HG03442 (cell line): ENCODE measurements at regions not wholly inside any gene's neighbourhood (a gene's known extent, or its start where the extent isn't known, plus 50 kb on each side); places are given as distances from the start of the nearest gene placed in this dataset.

Source experiments
- ATAC-seq: cut with Tn5 transposase; IDR thresholded peaks from one replicate; pipeline ENCODE4 v1.9.1; 2021; ENCODE audit warnings: mild to moderate bottlenecking, moderate library complexity; ENCODE audit not compliant: unreplicated experiment

- no peak for ATAC-seq
Observed at GRCh38 chr22:48396785-48397530, 1430.7 kb downstream of the BRD1 start.

GRCh38 chr22:48396091-48396784, 1431.4 kb downstream of the BRD1 start:
- ATAC-seq, result no peak

GRCh38 chr22:48395201-48395600, 1432.5 kb downstream of the BRD1 start:
- ATAC-seq, result no peak

- no peak for ATAC-seq
Observed at GRCh38 chr22:48394787-48395186, 1432.9 kb downstream of the BRD1 start.

- no peak for ATAC-seq
Observed at GRCh38 chr22:48393885-48394284, 1433.8 kb downstream of the BRD1 start.

- ATAC-seq, result no peak
Observed at GRCh38 chr22:48393041-48393370, 1434.7 kb downstream of the BRD1 start.

GRCh38 chr22:48391820-48392219, 1435.9 kb downstream of the BRD1 start:
- no peak for ATAC-seq

GRCh38 chr22:48391171-48391711, 1436.4 kb downstream of the BRD1 start:
- ATAC-seq, result no peak

- ATAC-seq, result no peak
Observed at GRCh38 chr22:48389916-48390315, 1437.8 kb downstream of the BRD1 start.

- no peak for ATAC-seq
Observed at GRCh38 chr22:48382197-48382596, 1445.5 kb downstream of the BRD1 start.

- ATAC-seq, result no peak
Observed at GRCh38 chr22:48380016-48380665, 1447.5 kb downstream of the BRD1 start.

GRCh38 chr22:48379371-48379770, 1448.3 kb downstream of the BRD1 start:
- no peak for ATAC-seq

- no peak for ATAC-seq
Observed at GRCh38 chr22:48378673-48379072, 1449.0 kb downstream of the BRD1 start.

- no peak for ATAC-seq
Observed at GRCh38 chr22:48376936-48377712, 1450.5 kb downstream of the BRD1 start.

- no peak for ATAC-seq
Observed at GRCh38 chr22:48376428-48376827, 1451.2 kb downstream of the BRD1 start.

- no peak for ATAC-seq
Observed at GRCh38 chr22:48373626-48374173, 1454.0 kb downstream of the BRD1 start.

GRCh38 chr22:48372390-48372789, 1455.3 kb downstream of the BRD1 start:
- no peak for ATAC-seq

- no peak for ATAC-seq
Observed at GRCh38 chr22:48371391-48371790, 1456.3 kb downstream of the BRD1 start.

- ATAC-seq, result no peak
Observed at GRCh38 chr22:48370508-48371325, 1457.0 kb downstream of the BRD1 start.
